ENCODE measurements at regions not wholly inside any gene's neighbourhood (a gene's known extent, or its start where the extent isn't known, plus 50 kb on each side); places are given as distances from the start of the nearest gene placed in this dataset.

GRCh38 chr12:127083008-127083949, 1183.7 kb upstream of the TMEM132C start:
- Histone ChIP-seq H3K9me2 (replicated peaks; ENCODE audit: insufficient read depth, low read length) (no peaks in the 10 kb centered on the region), H3F3A (ENCODE audit: insufficient read depth) (no peaks in the 10 kb centered on the region), H3K9ac (ENCODE audit: low read length) (no peak overlapping the region), H3K9me3 (ENCODE audit: insufficient read depth, low read length) (no peaks in the 10 kb centered on the region), H3K79me2 (ENCODE audit: insufficient read depth, low read length) (no peaks in the 10 kb centered on the region), H3K27me3 (ENCODE audit: low read length) (no peaks in the 10 kb centered on the region), H2AFZ (ENCODE audit: low read depth, low read length, severe bottlenecking) (no peak overlapping the region), H3K36me3 (ENCODE audit: low read length) (no peaks in the 10 kb centered on the region), H3K4me2 (ENCODE audit: low read depth, low read length, poor library complexity, severe bottlenecking) (no peak overlapping the region), H3K27ac (ENCODE audit: low read depth, low read length) (no peak overlapping the region), H4K20me1 (ENCODE audit: low read depth, low read length) (no peaks in the 10 kb centered on the region), H3K4me3 (ENCODE audit: insufficient read depth, low read length, poor library complexity, severe bottlenecking) (no peak overlapping the region)
- TF ChIP-seq CTCF (IDR thresholded peaks at IDR 0.05; ENCODE audit: insufficient read depth, low read length, poor library complexity, severe bottlenecking) (no peak), EZH2phosphoT487 (conservative IDR thresholded peaks at IDR 0.05; ENCODE audit: low read length) (no peak)

GRCh38 chr12:127101076-127101475, 1165.9 kb upstream of the TMEM132C start:
- Histone ChIP-seq H3K36me3 (ENCODE audit: low read length) (no peaks in the 10 kb centered on the region), H3F3A (ENCODE audit: insufficient read depth) (no peaks in the 10 kb centered on the region), H3K9ac (ENCODE audit: low read length) (no peak overlapping the region), H3K9me3 (ENCODE audit: insufficient read depth, low read length) (no peaks in the 10 kb centered on the region), H3K27me3 (ENCODE audit: low read length) (no peaks in the 10 kb centered on the region), H3K9me2 (replicated peaks; ENCODE audit: insufficient read depth, low read length) (no peaks in the 10 kb centered on the region), H3K4me3 (ENCODE audit: insufficient read depth, low read length, poor library complexity, severe bottlenecking) (no peak overlapping the region), H3K79me2 (ENCODE audit: insufficient read depth, low read length) (no peaks in the 10 kb centered on the region), H3K27ac (ENCODE audit: low read depth, low read length) (no peak overlapping the region), H2AFZ (ENCODE audit: low read depth, low read length, severe bottlenecking) (no peak overlapping the region), H3K4me2 (ENCODE audit: low read depth, low read length, poor library complexity, severe bottlenecking) (no peak overlapping the region), H4K20me1 (ENCODE audit: low read depth, low read length) (no peaks in the 10 kb centered on the region)
- no peak for TF ChIP-seq CTCF (IDR thresholded peaks at IDR 0.05; ENCODE audit: insufficient read depth, low read length, poor library complexity, severe bottlenecking)
- TF ChIP-seq EZH2phosphoT487 (conservative IDR thresholded peaks at IDR 0.05; ENCODE audit: low read length) = no peak

GRCh38 chr12:127106041-127106440, 1160.9 kb upstream of the TMEM132C start:
- H3F3A ChIP-seq (ENCODE audit: insufficient read depth) = no peaks in the 10 kb centered on the region
- H3K27me3 ChIP-seq (ENCODE audit: low read length) = no peaks in the 10 kb centered on the region
- no peaks in the 10 kb centered on the region for H3K79me2 ChIP-seq (ENCODE audit: insufficient read depth, low read length)
- TF ChIP-seq EZH2phosphoT487 (conservative IDR thresholded peaks at IDR 0.05; ENCODE audit: low read length) (no peak), CTCF (IDR thresholded peaks at IDR 0.05; ENCODE audit: insufficient read depth, low read length, poor library complexity, severe bottlenecking) (no peak)
- no peaks in the 10 kb centered on the region for H4K20me1 ChIP-seq (ENCODE audit: low read depth, low read length)
- H3K9me3 ChIP-seq (ENCODE audit: insufficient read depth, low read length) = no peaks in the 10 kb centered on the region
- H3K27ac ChIP-seq (ENCODE audit: low read depth, low read length) = no peak overlapping the region
- H2AFZ ChIP-seq (ENCODE audit: low read depth, low read length, severe bottlenecking) = no peak overlapping the region
- no peaks in the 10 kb centered on the region for H3K9me2 ChIP-seq (replicated peaks; ENCODE audit: insufficient read depth, low read length)
- H3K36me3 ChIP-seq (ENCODE audit: low read length) = no peaks in the 10 kb centered on the region
- no peak overlapping the region for H3K4me2 ChIP-seq (ENCODE audit: low read depth, low read length, poor library complexity, severe bottlenecking)
- H3K4me3 ChIP-seq (ENCODE audit: insufficient read depth, low read length, poor library complexity, severe bottlenecking) = no peak overlapping the region
- H3K9ac ChIP-seq (ENCODE audit: low read length) = no peak overlapping the region
